Activated CD4-positive, alpha-beta T cell treated with anti-CD3 and anti-CD28 coated beads for 36 hours (primary cell): ENCODE measurements at regions not wholly inside any gene's neighbourhood (a gene's known extent, or its start where the extent isn't known, plus 50 kb on each side); places are given as distances from the start of the nearest gene placed in this dataset.
"Not testable (repeated sequence)": the region's sequence is repeated elsewhere in the genome, so short reads cannot be mapped to it uniquely, and the experiment has no call there.

ENCODE experiments used
- ATAC-seq: fragments of 200-7000 bp; cut with Tn5 transposase; one replicate; pipeline ENCODE4 v1.10.0; 2021; ENCODE audit warnings: mild to moderate bottlenecking, moderate library complexity
- CTCF ChIA-PET: fragments of 350-600 bp; sonication (Branson Sonifier 250); formaldehyde crosslinking; loops from one replicate; lab custom pipeline; 2021; ENCODE audit warnings: antibody characterized with exemption; lab: Charles Lee
- POLR2A ChIA-PET: fragments of 350-600 bp; sonication (Branson Sonifier 250); formaldehyde crosslinking; loops from one replicate; lab custom pipeline; 2021; ENCODE audit warnings: antibody characterized with exemption, inconsistent platforms; lab: Charles Lee
- DNase-seq: peaks from one replicate; pipeline ENCODE4 v3.0.0-alpha.2; 2020
- H3K27ac Mint-ChIP-seq: one replicate; pipeline ENCODE4 v1.8.0; 2021; ENCODE audit warnings: mixed read lengths
- H3K27me3 Mint-ChIP-seq: one replicate; pipeline ENCODE4 v1.8.0; 2021; ENCODE audit warnings: mixed read lengths
- H3K36me3 Mint-ChIP-seq: one replicate; pipeline ENCODE4 v1.8.0; 2021; ENCODE audit warnings: low read depth, mixed read lengths
- H3K4me1 Mint-ChIP-seq: one replicate; pipeline ENCODE4 v1.8.0; 2021; ENCODE audit warnings: mixed read lengths
- H3K4me3 Mint-ChIP-seq: one replicate; pipeline ENCODE4 v1.8.0; 2021; ENCODE audit warnings: mild to moderate bottlenecking, moderate library complexity, mixed read lengths
- H3K9me3 Mint-ChIP-seq: one replicate; pipeline ENCODE4 v1.8.0; 2021; ENCODE audit warnings: low read depth, mixed read lengths
- intact Hi-C, 2 experiments: fragments of 100-400 bp; cut with DNase I in 1 of 2; cut with micrococcal nuclease in 1 of 2; formaldehyde crosslinking; loops; one replicate each; pipeline versions ENCODE4 v1.14.2 to v1.15.1; 2022 to 2024; cut with DNase I, micrococcal nuclease

DNA sequence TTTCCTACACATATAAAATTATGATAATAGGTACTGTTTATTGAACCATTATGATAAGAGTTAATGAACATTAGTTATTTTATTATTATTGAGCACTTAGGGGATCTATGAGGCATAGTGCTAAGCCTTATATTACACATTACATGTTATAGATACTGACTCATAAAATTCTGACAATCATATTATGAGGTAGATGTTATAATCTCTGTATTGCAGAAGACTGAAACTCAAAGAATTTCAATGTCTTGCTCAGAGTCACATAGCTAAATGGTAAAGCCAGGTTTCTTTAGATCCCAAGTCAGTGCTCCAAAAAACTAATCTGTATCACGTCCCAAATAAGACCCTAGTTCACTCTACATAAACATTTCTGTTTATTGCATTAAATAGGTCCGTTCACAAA is 207.2 kb upstream of the CNKSR2 start:
- ATAC-seq (no peak), DNase-seq (no peak)
- POLR2A ChIA-PET = no interaction called here
- Mint-ChIP-seq H3K4me1 (no peaks in the 10 kb centered on the region), H3K27ac (no peak overlapping the region), H3K4me3 (no peak overlapping the region), H3K27me3 (no peaks in the 10 kb centered on the region), H3K36me3 (no peaks in the 10 kb centered on the region), H3K9me3 (no peaks in the 10 kb centered on the region)
- intact Hi-C loops = no loop called here
- CTCF ChIA-PET = no interaction called here

DNA sequence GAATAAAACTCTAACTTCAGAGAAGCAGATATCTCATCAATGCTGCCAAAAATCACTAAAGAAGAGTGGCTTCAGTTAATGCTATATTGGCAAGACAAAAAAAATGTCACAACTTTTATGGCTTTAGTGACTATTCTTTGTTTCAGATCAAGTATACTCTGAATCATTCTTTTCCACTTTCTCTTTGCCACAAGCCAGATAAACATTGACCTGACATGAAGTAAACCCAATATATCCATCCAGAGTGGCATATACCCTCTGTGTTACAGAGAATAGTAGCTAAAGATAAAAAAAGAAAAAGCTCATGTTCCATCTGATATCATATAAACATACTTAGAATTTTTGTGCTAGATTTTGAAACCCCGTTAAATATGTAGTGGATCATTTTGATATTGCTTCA is 206.7 kb upstream of the CNKSR2 start:
- H3K36me3 Mint-ChIP-seq = no peaks in the 10 kb centered on the region
- ChIA-PET POLR2A (no interaction called here), CTCF (no interaction called here)
- DNase-seq = no peak
- no peak for ATAC-seq
- H3K4me1 Mint-ChIP-seq = no peaks in the 10 kb centered on the region
- no peaks in the 10 kb centered on the region for H3K27me3 Mint-ChIP-seq
- intact Hi-C loops = no loop called here
- no peaks in the 10 kb centered on the region for H3K9me3 Mint-ChIP-seq
- no peak overlapping the region for H3K27ac Mint-ChIP-seq
- H3K4me3 Mint-ChIP-seq = no peak overlapping the region

DNA sequence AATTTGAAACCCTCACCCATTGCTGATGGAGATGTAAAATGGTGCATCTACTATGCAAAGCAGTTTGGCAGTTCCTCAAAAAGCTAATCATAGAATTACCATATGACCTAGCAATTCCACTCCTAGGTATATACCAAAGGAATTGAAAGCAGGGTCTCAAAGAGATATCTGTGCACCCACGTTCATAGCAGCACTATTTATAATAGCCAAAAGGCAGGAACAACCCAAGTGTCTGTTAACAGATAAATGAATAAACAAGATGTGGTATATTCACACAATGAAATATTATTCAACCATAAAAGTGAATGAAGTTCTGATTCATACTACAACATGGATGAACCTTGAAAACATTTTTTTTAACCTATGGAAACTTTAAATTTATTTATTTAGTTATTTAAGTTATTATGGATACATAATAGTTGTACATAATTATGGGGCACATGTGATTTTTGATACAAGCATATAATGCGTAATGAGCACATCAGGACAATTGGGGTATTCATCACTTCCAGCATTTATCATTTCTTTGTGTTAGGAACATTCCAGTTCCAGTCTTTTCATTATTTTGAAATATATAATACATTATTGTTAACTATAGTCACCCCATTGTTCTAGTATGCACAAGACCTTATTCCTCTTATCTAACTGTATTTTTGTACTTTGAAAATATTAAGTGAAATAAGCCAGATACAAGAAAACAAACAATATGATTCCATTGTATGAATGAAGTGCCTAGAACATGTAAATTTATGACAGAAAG is 205.6 kb upstream of the CNKSR2 start:
- CTCF ChIA-PET = no interaction called here
- no peak overlapping the region for H3K4me3 Mint-ChIP-seq
- POLR2A ChIA-PET = no interaction called here
- no peaks in the 10 kb centered on the region for H3K4me1 Mint-ChIP-seq
- H3K27ac Mint-ChIP-seq = no peak overlapping the region
- intact Hi-C loops = no loop called here
- ATAC-seq (no peak), DNase-seq (no peak)
- H3K36me3 Mint-ChIP-seq = no peaks in the 10 kb centered on the region
- H3K9me3 Mint-ChIP-seq = no peaks in the 10 kb centered on the region
- no peaks in the 10 kb centered on the region for H3K27me3 Mint-ChIP-seq

GRCh38 chrX:21171181-21171580 is 203.0 kb upstream of the CNKSR2 start:
- H3K4me3 Mint-ChIP-seq = no peak overlapping the region
- no peak overlapping the region for H3K27ac Mint-ChIP-seq
- POLR2A ChIA-PET = no interaction called here
- no peaks in the 10 kb centered on the region for H3K9me3 Mint-ChIP-seq
- ATAC-seq = no peak
- no peaks in the 10 kb centered on the region for H3K36me3 Mint-ChIP-seq
- no peaks in the 10 kb centered on the region for H3K4me1 Mint-ChIP-seq
- CTCF ChIA-PET = no interaction called here
- H3K27me3 Mint-ChIP-seq = no peaks in the 10 kb centered on the region
- intact Hi-C loops = no loop called here
- DNase-seq = no peak

GRCh38 chrX:21174439-21174838 is 199.8 kb upstream of the CNKSR2 start:
- no peak overlapping the region for H3K27ac Mint-ChIP-seq
- H3K4me1 Mint-ChIP-seq = no peaks in the 10 kb centered on the region
- intact Hi-C loops = no loop called here

DNA sequence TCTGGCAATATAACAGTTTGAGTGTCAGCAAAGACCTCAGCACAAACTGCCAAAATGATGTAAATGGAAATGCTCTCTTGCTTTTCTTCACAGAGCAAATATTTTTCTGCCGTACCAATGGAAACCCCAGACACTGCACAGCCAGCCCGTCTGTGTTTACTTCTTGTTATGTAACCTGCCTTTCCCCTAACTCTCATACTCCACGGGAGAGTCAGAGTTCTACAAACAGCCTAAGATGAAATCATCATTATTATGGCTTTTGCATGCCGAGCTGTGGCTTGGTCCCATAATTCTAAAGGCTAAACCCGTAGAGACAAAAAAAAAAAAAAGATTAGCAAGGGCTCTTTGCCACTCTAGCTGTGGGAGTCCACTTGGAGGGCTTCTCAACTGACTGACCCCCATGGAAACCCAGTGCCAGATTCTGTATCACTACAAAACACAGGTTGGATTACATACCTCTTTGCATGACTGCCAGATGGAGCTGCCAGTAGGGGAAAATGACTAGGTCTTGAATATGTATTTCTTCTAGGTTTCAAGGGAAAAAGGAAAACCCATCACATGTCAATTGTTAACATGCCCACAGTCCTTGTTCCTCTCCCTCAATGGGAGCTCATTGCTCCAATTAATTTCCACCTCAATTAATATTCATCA is 197.2 kb upstream of the CNKSR2 start:
- Mint-ChIP-seq H3K36me3 (no peaks in the 10 kb centered on the region), H3K27me3 (no peaks in the 10 kb centered on the region), H3K27ac (no peak overlapping the region), H3K4me1 (no peaks in the 10 kb centered on the region), H3K4me3 (no peak overlapping the region), H3K9me3 (no peaks in the 10 kb centered on the region)
- POLR2A ChIA-PET = interaction anchor here (0.6 kb wide), 1 partner anchor 41 kb away, joined by 3 read pairs; no protein-coding TSS in a partner anchor
- intact Hi-C loops = no loop called here
- DNase-seq (no peak), ATAC-seq (no peak)
- CTCF ChIA-PET = no interaction called here

More at GRCh38 chrX:21174439-21174838, 199.8 kb upstream of the CNKSR2 start:
- ATAC-seq = no peak
- H3K27me3 Mint-ChIP-seq = no peaks in the 10 kb centered on the region
- DNase-seq = no peak
- ChIA-PET POLR2A (no interaction called here), CTCF (interaction anchor here (0.7 kb wide), 1 partner anchor 311 kb away, joined by 3 read pairs; no protein-coding TSS in a partner anchor)
- H3K36me3 Mint-ChIP-seq = no peaks in the 10 kb centered on the region
- no peaks in the 10 kb centered on the region for H3K9me3 Mint-ChIP-seq
- no peak overlapping the region for H3K4me3 Mint-ChIP-seq

GRCh38 chrX:21181232-21181853 is 192.9 kb upstream of the CNKSR2 start:
- ATAC-seq (no peak), DNase-seq (no peak)
- CTCF ChIA-PET = no interaction called here
- H3K36me3 Mint-ChIP-seq = no peaks in the 10 kb centered on the region
- POLR2A ChIA-PET = no interaction called here
- no peak overlapping the region for H3K4me3 Mint-ChIP-seq
- no peak overlapping the region for H3K27ac Mint-ChIP-seq
- no peaks in the 10 kb centered on the region for H3K9me3 Mint-ChIP-seq
- no peaks in the 10 kb centered on the region for H3K4me1 Mint-ChIP-seq
- intact Hi-C loops = no loop called here
- no peaks in the 10 kb centered on the region for H3K27me3 Mint-ChIP-seq

DNA sequence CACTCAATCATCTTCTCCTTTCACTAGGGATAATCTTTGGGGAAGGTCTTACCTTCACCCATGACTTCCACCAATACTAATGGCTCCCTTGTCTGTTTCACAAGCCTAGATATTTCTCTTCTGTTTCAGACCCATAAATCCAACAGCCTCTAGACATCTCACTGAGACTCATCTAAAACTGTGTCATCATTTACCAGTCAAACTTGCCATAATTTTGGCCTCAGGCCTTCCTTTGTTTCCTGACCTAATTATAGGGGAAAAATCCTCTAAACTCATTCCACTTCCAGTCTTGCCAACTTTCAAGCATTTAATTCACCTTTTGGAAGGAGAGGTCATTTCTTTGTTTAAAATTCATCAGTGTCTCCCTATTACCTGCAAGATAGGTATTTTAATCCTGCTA is 181.0 kb upstream of the CNKSR2 start:
- Mint-ChIP-seq H3K4me3 (no peak overlapping the region), H3K4me1 (no peaks in the 10 kb centered on the region), H3K9me3 (peaks cover 2% of the 10 kb centered on the region), H3K36me3 (no peaks in the 10 kb centered on the region), H3K27ac (no peak overlapping the region), H3K27me3 (no peaks in the 10 kb centered on the region)
- CTCF ChIA-PET = no interaction called here
- intact Hi-C loops = no loop called here
- ATAC-seq (no peak), DNase-seq (no peak)
- POLR2A ChIA-PET = no interaction called here

DNA sequence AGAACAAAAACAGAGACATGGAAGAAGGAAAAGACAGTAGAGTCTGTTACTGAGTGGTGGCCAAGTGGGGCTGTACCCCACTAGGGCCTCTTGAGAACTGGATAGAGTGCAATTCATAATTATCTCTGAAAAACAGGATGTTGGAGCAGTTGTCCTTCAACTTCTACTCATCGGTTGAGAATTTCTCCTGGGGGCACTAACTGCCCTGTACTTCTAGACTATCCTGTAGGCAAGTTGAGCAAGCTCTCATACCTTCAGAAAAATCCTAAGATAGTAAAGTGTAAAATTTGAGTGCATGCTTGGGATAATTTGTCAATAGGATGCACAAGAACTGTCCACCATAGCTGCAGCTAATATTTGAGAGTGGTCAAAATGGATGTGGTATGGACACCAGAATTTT is 179.7 kb upstream of the CNKSR2 start:
- Mint-ChIP-seq H3K27ac (no peak overlapping the region), H3K36me3 (no peaks in the 10 kb centered on the region), H3K4me3 (no peak overlapping the region), H3K9me3 (no peaks in the 10 kb centered on the region), H3K27me3 (no peaks in the 10 kb centered on the region), H3K4me1 (no peaks in the 10 kb centered on the region)
- ChIA-PET POLR2A (no interaction called here), CTCF (no interaction called here)
- ATAC-seq = no peak
- intact Hi-C loops = no loop called here
- DNase-seq = no peak

DNA sequence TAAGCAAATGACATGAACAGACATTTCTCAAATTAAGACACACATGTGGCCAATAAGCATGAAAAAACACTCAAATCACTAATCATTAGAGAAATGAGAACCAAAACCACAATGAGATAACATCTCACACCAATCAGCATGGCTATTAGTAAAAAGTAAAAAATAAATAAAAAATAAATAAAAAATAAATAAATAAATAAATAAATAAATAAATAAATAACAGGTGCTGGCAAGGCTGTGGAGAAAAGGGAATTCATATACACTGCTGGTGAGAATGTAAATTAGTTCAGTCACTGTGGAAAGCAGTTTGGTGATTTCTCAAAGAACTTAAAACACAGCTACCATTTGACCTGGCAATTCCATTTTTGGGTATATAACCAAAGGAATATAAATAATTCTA is 167.1 kb upstream of the CNKSR2 start:
- H3K9me3 Mint-ChIP-seq = peaks cover 2% of the 10 kb centered on the region
- ChIA-PET POLR2A (no interaction called here), CTCF (no interaction called here)
- no peak overlapping the region for H3K27ac Mint-ChIP-seq
- DNase-seq = no peak
- H3K36me3 Mint-ChIP-seq = no peaks in the 10 kb centered on the region
- no peak overlapping the region for H3K4me3 Mint-ChIP-seq
- ATAC-seq = no peak
- H3K27me3 Mint-ChIP-seq = no peaks in the 10 kb centered on the region
- no peaks in the 10 kb centered on the region for H3K4me1 Mint-ChIP-seq
- intact Hi-C loops = no loop called here

DNA sequence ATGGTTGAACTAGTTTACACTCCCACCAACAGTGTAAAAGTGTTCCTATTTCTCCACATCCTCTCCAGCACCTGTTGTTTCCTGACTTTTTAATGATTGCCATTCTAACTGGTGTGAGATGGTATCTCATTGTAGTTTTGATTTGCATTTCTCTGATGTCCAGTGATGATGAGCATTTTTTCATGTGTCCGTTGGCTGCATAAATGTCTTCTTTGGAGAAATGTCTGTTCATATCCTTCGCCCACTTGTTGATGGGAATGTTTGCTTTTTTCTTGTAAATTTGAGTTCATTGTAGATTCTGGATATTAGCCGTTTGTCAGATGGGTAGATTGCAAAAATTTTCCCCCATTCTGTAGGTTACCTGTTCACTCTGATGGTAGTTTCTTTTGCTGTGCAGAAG is 155.0 kb upstream of the CNKSR2 start:
- DNase-seq, ATAC-seq, H3K36me3 Mint-ChIP-seq, CTCF ChIA-PET, H3K4me3 Mint-ChIP-seq, intact Hi-C loops, H3K4me1 Mint-ChIP-seq, H3K27ac Mint-ChIP-seq, H3K27me3 Mint-ChIP-seq, POLR2A ChIA-PET: not testable (repeated sequence)
- H3K9me3 Mint-ChIP-seq = peaks cover 12% of the 10 kb centered on the region

GRCh38 chrX:21225643-21226042 is 148.6 kb upstream of the CNKSR2 start:
- ATAC-seq (no peak), DNase-seq (no peak)
- CTCF ChIA-PET = no interaction called here
- Mint-ChIP-seq H3K4me1 (no peaks in the 10 kb centered on the region), H3K4me3 (no peak overlapping the region), H3K36me3 (no peaks in the 10 kb centered on the region), H3K27me3 (no peaks in the 10 kb centered on the region), H3K9me3 (peaks cover 7% of the 10 kb centered on the region), H3K27ac (no peak overlapping the region)
- intact Hi-C loops = no loop called here
- POLR2A ChIA-PET = no interaction called here
